K562 (cell line): ENCODE measurements at regions not wholly inside any gene's neighbourhood (a gene's known extent, or its start where the extent isn't known, plus 50 kb on each side); places are given as distances from the start of the nearest gene placed in this dataset.

Experiments used
- EP300 ChIP-seq: IDR thresholded peaks from 2 replicates; pipeline ENCODE4 v1.6.1; 2012; ENCODE audit warnings: low read length, improper control_type of control experiment
- ILF3 ChIP-seq: fragments of 450-650 bp; IDR thresholded peaks from 2 replicates; pipeline ENCODE4 v1.6.1; 2018; ENCODE audit warnings: antibody characterized with exemption, mild to moderate bottlenecking, moderate library complexity, borderline replicate concordance
- PTBP1 ChIP-seq: fragments of 200-400 bp; formaldehyde crosslinking; IDR thresholded peaks from 2 replicates; pipeline ENCODE4 v1.6.1; 2017; ENCODE audit warnings: low read depth, low read length
- SIN3A ChIP-seq, 2 experiments: fragments of 150-350 bp in 1 of 2; IDR thresholded peaks; 2 replicates each; pipeline ENCODE4 v1.6.1; 2011 to 2016; ENCODE audit warnings: borderline replicate concordance in 2 of 2, low read depth in 2 of 2, low read length in 2 of 2, mild to moderate bottlenecking in 2 of 2, moderate library complexity in 2 of 2; ENCODE audit not compliant: control insufficient read depth in 1 of 2
- TARDBP ChIP-seq: fragments of 450-650 bp; IDR thresholded peaks from 2 replicates; pipeline ENCODE4 v1.6.1; 2016
- ZBED1 ChIP-seq: IDR thresholded peaks from 2 replicates; pipeline ENCODE4 v1.6.1; 2014
- ZNF785 ChIP-seq: fragments of 250-450 bp; sonication (Bioruptor Pico); IDR thresholded peaks from 2 replicates; pipeline ENCODE4 v1.4.0; 2020; ENCODE audit warnings: mild to moderate bottlenecking
- TF ChIP-seq, protein P1 (sequence below): sonication (generic); formaldehyde crosslinking; IDR thresholded peaks from 2 replicates; pipeline ENCODE4 v1.8.0; 2023; ENCODE audit warnings: missing genetic modification reagents, mild to moderate bottlenecking, borderline replicate concordance

GRCh38 chrX:19177721-19178120, 55.5 kb upstream of the ADGRG2 start:
- TF ChIP-seq ZNF785 (no peak), ZBED1 (no peak), SIN3A (IDR thresholded peaks at IDR 0.05; ENCODE audit: borderline replicate concordance in 2 of 2, control insufficient read depth in 1 of 2, low read depth in 2 of 2, low read length in 2 of 2) (no peak), TARDBP (no peak), ILF3 (no peak), EP300 (no peak), PTBP1 (no peak)
- TF ChIP-seq, protein P1, sequence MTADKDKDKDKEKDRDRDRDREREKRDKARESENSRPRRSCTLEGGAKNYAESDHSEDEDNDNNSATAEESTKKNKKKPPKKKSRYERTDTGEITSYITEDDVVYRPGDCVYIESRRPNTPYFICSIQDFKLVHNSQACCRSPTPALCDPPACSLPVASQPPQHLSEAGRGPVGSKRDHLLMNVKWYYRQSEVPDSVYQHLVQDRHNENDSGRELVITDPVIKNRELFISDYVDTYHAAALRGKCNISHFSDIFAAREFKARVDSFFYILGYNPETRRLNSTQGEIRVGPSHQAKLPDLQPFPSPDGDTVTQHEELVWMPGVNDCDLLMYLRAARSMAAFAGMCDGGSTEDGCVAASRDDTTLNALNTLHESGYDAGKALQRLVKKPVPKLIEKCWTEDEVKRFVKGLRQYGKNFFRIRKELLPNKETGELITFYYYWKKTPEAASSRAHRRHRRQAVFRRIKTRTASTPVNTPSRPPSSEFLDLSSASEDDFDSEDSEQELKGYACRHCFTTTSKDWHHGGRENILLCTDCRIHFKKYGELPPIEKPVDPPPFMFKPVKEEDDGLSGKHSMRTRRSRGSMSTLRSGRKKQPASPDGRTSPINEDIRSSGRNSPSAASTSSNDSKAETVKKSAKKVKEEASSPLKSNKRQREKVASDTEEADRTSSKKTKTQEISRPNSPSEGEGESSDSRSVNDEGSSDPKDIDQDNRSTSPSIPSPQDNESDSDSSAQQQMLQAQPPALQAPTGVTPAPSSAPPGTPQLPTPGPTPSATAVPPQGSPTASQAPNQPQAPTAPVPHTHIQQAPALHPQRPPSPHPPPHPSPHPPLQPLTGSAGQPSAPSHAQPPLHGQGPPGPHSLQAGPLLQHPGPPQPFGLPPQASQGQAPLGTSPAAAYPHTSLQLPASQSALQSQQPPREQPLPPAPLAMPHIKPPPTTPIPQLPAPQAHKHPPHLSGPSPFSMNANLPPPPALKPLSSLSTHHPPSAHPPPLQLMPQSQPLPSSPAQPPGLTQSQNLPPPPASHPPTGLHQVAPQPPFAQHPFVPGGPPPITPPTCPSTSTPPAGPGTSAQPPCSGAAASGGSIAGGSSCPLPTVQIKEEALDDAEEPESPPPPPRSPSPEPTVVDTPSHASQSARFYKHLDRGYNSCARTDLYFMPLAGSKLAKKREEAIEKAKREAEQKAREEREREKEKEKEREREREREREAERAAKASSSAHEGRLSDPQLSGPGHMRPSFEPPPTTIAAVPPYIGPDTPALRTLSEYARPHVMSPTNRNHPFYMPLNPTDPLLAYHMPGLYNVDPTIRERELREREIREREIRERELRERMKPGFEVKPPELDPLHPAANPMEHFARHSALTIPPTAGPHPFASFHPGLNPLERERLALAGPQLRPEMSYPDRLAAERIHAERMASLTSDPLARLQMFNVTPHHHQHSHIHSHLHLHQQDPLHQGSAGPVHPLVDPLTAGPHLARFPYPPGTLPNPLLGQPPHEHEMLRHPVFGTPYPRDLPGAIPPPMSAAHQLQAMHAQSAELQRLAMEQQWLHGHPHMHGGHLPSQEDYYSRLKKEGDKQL (CRISPR knock-in tag): no peak
